ENCODE measurements at regions not wholly inside any gene's neighbourhood (a gene's known extent, or its start where the extent isn't known, plus 50 kb on each side); places are given as distances from the start of the nearest gene placed in this dataset.

GRCh38 chr16:49158029-49158642 lies 123.5 kb downstream of the CBLN1 start:
- ATAC-seq = no peak
- Histone ChIP-seq H3K36me3 (ENCODE audit: control insufficient read depth, insufficient read depth, low read length) (no peaks in the 10 kb centered on the region), H3K4me1 (ENCODE audit: control insufficient read depth, insufficient read depth, low read length) (no peaks in the 10 kb centered on the region), H3K27me3 (ENCODE audit: control insufficient read depth, insufficient read depth, low read length) (no peaks in the 10 kb centered on the region), H3K27ac (ENCODE audit: low read length) (no peak overlapping the region), H3K9me3 (ENCODE audit: control insufficient read depth, insufficient read depth, low read depth, low read length) (no peaks in the 10 kb centered on the region), H3K4me3 (ENCODE audit: low read depth in 2 of 2, low read length in 2 of 2) (no peak overlapping the region)
- no TSS peak for BruUV-seq (replicated peaks)
- CTCF ChIA-PET = no interaction called here
- DNase-seq (ENCODE audit: low read depth, low spot score) = no peak
- TF ChIP-seq REST (IDR thresholded peaks at IDR 0.05; ENCODE audit: insufficient read depth in 1 of 2, low read depth in 2 of 2, low read length in 1 of 2) = peak; percentile 96 to 98
- TF ChIP-seq POLR2AphosphoS5 (IDR thresholded peaks at IDR 0.05; ENCODE audit: low read depth, low read length) = no peak
- in situ Hi-C loops (cut with HindIII; ENCODE audit: low pct_unique_long_range_greater_than_20kb, low sequenced_read_pairs) = no loop called here
- POLR2A ChIA-PET = no interaction called here
- intact Hi-C loops (cut with micrococcal nuclease; ENCODE audit: unreplicated experiment) = no loop called here

- H3K27ac ChIP-seq (ENCODE audit: low read length) = no peak overlapping the region
- BruUV-seq (replicated peaks) = no TSS peak
- no peaks in the 10 kb centered on the region for H3K4me1 ChIP-seq (ENCODE audit: control insufficient read depth, insufficient read depth, low read length)
- H3K9me3 ChIP-seq (ENCODE audit: control insufficient read depth, insufficient read depth, low read depth, low read length) = no peaks in the 10 kb centered on the region
- no peak for TF ChIP-seq SIN3A (IDR thresholded peaks at IDR 0.05; ENCODE audit: borderline replicate concordance, insufficient read depth, low read depth, low read length)
- no peak for TF ChIP-seq TCF7L2 (IDR thresholded peaks at IDR 0.05; ENCODE audit: low read depth, low read length)
- no peak for TF ChIP-seq POLR2AphosphoS5 (IDR thresholded peaks at IDR 0.05; ENCODE audit: low read depth, low read length)
- no peak for TF ChIP-seq REST (IDR thresholded peaks at IDR 0.05; ENCODE audit: insufficient read depth in 1 of 2, low read depth in 2 of 2, low read length in 1 of 2)
- H3K36me3 ChIP-seq (ENCODE audit: control insufficient read depth, insufficient read depth, low read length) = no peaks in the 10 kb centered on the region
- DNase-seq (ENCODE audit: low read depth, low spot score) (no peak), ATAC-seq (no peak)
- in situ Hi-C loops (cut with HindIII; ENCODE audit: low pct_unique_long_range_greater_than_20kb, low sequenced_read_pairs) (no loop called here), intact Hi-C loops (cut with micrococcal nuclease; ENCODE audit: unreplicated experiment) (no loop called here)
- POLR2A ChIA-PET = no interaction called here
- no peaks in the 10 kb centered on the region for H3K27me3 ChIP-seq (ENCODE audit: control insufficient read depth, insufficient read depth, low read length)
- H3K4me3 ChIP-seq (ENCODE audit: low read depth in 2 of 2, low read length in 2 of 2) = no peak overlapping the region
- CTCF ChIA-PET = no interaction called here
Measured at GRCh38 chr16:49150341-49150740, 131.3 kb downstream of the CBLN1 start.

GRCh38 chr16:49148410-49148809 lies 133.2 kb downstream of the CBLN1 start:
- no peaks in the 10 kb centered on the region for H3K27me3 ChIP-seq (ENCODE audit: control insufficient read depth, insufficient read depth, low read length)
- H3K36me3 ChIP-seq (ENCODE audit: control insufficient read depth, insufficient read depth, low read length) = no peaks in the 10 kb centered on the region
- no TSS peak for BruUV-seq (replicated peaks)
- no peaks in the 10 kb centered on the region for H3K9me3 ChIP-seq (ENCODE audit: control insufficient read depth, insufficient read depth, low read depth, low read length)
- ChIA-PET POLR2A (no interaction called here), CTCF (no interaction called here)
- ATAC-seq (no peak), DNase-seq (ENCODE audit: low read depth, low spot score) (no peak)
- in situ Hi-C loops (cut with HindIII; ENCODE audit: low pct_unique_long_range_greater_than_20kb, low sequenced_read_pairs) = no loop called here
- H3K4me1 ChIP-seq (ENCODE audit: control insufficient read depth, insufficient read depth, low read length) = no peaks in the 10 kb centered on the region
- no peak overlapping the region for H3K4me3 ChIP-seq (ENCODE audit: low read depth in 2 of 2, low read length in 2 of 2)
- intact Hi-C loops (cut with micrococcal nuclease; ENCODE audit: unreplicated experiment) = no loop called here
- no peak for TF ChIP-seq REST (IDR thresholded peaks at IDR 0.05; ENCODE audit: insufficient read depth in 1 of 2, low read depth in 2 of 2, low read length in 1 of 2)
- no peak for TF ChIP-seq CTCF (IDR thresholded peaks at IDR 0.05)
- H3K27ac ChIP-seq (ENCODE audit: low read length) = no peak overlapping the region

Data from Panc1 (cell line).